NCI-H2196 treated with DMSO at 0.1 percent for 48 hours (cell line): ENCODE measurements at regions not wholly inside any gene's neighbourhood (a gene's known extent, or its start where the extent isn't known, plus 50 kb on each side); places are given as distances from the start of the nearest gene placed in this dataset.
A peak's percentile ranks its signal among the peaks of the same experiment; 100 is the strongest.

Experiments used
- DNase-seq: peaks from one replicate; lab custom pipeline; 2025; ENCODE audit not compliant: unreplicated experiment; lab: John Stamatoyannopoulos, UW

DNA sequence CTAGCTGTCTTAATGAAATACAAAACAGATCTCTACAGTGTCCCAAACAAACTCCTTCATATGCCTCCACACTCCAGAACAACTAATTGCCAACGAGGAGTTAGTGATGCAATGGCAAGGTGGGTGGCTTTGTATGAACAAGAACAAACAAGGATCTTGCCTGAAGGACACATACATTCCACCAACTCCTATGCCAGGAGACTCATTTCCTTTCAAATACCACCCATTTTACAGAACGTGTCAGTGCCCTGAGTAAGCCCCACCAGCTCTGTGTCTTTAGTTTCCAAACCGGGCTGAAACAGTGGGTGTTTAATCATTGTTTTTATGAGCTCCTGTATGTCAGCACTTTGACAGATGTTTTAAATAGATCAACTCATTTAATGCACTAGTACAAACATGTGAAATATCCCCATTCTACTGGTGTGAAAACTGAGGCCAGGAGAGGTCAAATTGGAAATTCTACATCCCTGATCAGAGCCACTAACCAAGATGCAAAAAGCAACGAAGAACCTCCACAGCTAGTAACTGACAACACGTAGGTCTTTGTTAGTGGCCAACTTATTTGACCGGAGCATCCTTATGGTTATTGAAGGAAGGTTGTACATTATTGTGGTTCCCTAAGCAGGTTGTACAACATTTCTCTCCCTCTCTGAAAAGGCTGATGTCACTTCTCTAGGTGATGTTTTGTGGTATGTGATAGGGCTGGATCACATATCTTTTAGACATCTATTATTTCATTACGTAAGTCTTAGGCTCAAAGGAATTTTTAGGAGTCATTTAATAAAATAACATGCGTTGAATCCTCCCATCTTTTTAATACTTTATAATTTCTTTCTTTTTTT, 534.9 kb upstream of the TNP1 start:
- DNase-seq, result no peak

DNA sequence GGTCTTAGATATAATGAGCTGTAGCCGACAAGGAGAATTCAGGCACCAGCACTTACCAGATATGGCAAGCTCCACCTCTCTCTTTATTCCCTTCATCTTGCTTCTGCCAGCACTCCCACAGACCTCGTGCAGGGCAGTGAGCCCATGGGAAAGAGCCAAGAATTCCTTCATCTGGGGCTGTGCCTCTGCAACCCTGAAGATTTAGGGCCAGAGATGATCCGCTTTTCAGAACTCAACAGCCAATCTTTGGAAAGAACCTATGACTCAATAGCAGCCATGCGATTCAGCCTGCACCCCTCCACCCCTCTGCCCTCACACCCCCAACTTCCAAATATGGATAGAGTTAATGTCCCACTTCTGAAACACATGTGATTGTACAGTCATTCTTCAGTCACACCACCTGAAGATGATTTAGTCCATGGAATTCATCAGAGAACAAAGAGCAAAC, 533.7 kb upstream of the TNP1 start:
- no peak for DNase-seq

- no peak for DNase-seq
These were observed 533.2 kb upstream of the TNP1 start for GRCh38 chr2:217392930-217393584.

DNA sequence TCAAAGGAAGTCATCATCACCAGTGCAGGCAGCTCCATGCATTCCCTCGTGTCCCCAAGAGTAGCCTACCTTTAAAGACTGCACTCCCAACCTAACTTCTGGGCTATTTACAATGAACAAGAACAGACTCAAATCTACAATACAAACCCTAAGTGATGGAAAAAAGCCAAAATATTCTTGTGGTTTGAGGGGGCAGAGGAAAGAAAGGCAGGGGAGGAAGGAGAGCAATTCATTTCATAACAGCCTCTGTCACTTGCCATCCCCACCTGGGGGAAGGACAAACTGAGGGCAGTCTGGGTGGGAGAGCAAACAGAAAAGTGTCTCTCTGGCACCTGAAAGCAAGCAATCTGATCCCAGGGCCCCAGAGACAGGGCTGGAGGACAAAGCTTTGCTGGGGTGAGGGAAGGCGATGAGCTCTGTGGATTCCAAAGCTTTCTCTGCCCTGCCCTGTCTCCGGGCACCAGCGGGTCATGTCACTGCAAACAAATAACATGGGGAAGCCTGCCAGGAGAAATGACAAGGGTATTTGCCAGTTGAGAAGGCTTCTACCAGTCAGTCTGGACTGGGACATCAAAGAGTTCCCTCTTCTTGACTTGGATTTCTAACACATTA, 528.0 kb upstream of the TNP1 start:
- DNase-seq, result no peak

DNA sequence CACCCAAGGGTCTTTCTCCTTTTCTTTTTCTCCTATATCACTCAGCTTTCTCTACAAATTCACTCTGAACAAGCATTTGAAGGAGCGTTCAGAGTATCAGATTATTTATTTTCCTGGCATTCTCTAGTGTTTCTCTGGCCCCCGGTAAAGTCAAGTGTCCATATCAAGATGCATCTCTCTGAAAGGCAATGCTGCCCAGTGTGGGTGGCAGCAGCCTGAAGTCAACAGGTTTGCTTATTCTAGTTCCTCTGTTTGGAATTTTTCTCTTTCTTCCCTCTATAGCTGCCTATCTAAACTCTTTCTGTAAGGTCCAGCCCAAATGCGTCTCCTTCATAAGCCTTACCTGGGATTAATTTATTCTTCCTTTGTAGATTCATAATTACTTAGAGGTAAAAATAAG, 526.2 kb upstream of the TNP1 start:
- peak; percentile 25 for DNase-seq

DNA sequence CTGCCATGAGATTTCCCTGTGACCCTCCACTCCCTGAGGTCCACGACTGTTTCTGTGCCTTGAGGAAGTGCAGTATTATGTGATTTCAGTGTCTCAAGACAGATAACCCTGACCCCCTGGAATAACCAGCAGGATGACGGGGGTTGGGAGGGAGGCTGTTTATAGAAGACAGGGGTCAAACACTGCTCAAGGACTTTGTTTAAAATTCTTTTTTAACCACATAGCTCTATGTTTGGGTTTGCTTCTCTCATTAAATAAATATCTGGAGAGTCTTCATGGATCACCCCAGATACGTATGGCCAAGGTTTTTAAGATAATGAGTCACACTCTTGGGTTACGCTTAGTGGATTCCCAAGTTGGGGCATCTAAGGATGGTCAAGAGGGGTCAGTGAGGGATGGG, 523.8 kb upstream of the TNP1 start:
- no peak for DNase-seq

- DNase-seq, result no peak
These were observed 522.9 kb upstream of the TNP1 start for GRCh38 chr2:217382794-217383193.

- DNase-seq, result no peak
These were observed 519.9 kb upstream of the TNP1 start for GRCh38 chr2:217379807-217380206.

- DNase-seq, result no peak
These were observed 512.9 kb upstream of the TNP1 start for GRCh38 chr2:217372794-217373193.

DNA sequence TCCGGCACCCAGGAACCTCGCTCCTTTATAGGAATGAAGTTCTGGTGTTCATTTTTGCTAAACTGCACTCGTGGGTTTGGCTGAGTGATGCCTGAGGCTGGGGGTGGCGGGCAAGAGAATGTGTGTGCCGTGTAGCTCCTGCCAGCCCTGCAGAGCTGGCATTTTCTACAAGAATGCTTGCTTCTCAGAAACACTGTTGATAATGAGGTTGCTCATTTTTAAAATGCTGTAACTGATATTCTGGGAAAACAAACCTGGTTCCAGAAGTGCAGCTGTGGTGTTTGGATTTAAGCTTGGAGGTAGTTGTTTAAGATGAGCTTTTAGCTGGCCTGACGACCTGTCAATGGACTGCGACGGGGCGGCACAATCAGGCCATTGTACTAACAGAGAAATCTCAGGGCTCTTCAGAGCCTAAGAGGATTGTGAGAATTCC, 511.9 kb upstream of the TNP1 start:
- no peak for DNase-seq

DNA sequence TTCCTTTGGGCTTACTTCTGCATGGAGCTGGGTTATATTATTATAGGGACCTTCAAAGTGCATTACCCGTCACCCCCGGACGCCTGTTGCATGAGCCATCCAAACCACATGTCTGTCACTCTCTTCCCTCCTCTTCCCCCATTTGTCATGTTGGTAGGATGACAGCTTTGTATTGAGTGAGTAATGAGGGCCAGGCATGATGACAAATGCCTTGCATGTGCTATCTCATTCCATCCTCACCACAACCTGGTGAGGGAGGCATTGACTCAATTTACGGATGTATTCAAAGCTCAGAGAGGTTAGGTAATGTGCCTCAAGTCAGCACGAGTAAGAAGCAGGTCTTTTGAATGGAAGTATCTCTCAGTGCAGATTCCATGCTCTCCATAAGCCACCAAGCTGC, 510.5 kb upstream of the TNP1 start:
- no peak for DNase-seq

- no peak for DNase-seq
These were observed 507.6 kb upstream of the TNP1 start for GRCh38 chr2:217367464-217367863.

GRCh38 chr2:217366966-217367365, 507.1 kb upstream of the TNP1 start:
- DNase-seq, result no peak

GRCh38 chr2:217366266-217366895, 506.5 kb upstream of the TNP1 start:
- no peak for DNase-seq

GRCh38 chr2:217365656-217366055, 505.8 kb upstream of the TNP1 start:
- DNase-seq, result no peak

DNA sequence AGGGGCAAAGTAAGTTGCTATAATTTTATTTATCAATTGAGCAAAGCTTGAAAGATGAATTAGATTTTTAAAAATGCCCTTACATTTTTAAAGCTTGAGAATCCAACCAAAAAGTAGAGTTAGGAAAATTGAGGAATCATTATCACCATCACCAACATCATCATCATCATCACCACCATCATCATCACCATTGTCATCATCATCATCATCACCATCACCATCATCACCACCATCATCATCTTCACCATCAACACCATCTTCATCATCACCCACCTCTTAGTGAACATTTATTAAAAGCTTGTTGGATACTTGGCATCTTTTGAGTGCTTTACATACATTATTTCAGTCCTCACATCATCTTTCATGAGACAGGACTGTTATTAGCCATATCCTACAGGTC, 504.4 kb upstream of the TNP1 start:
- DNase-seq, result no peak

DNA sequence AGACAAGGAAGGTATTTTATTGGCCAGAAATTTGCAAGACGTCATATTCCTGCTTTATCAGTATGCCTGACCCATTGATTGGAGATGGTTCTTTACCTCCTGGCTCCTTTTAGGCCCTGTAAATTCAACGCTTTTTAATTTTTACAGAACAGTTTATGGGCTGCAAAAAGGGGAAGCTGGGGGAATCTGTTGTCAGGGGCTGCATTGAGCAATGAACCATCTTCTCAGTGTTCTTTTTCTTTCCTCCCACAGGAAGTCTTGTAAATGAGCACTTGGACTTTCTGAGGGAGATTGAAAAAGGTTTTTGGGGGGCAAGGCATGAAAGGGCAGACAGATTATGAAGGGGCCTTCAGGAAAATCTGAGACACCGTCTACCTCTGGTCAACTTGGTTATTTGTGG, 503.6 kb upstream of the TNP1 start:
- DNase-seq, result no peak

GRCh38 chr2:217362710-217363109, 502.8 kb upstream of the TNP1 start:
- DNase-seq, result no peak

DNA sequence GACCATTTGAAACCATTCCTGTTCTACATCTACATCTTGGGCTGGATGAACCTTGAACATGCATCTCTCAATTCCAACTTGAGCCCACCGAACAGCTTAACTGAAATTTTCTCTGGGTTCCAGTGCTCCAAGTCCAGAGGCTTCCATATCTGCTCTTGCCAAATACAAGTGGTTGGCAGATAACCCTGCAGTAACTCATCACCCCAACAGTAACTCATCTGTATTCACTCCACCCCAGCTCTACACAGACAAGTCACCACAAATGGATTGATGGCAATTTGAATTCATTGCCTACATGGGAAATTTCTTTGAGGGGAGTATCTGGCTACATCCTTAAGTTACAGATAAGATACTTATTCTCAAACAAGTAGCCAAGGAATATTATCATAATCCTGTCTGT, 502.4 kb upstream of the TNP1 start:
- DNase-seq, result no peak

DNA sequence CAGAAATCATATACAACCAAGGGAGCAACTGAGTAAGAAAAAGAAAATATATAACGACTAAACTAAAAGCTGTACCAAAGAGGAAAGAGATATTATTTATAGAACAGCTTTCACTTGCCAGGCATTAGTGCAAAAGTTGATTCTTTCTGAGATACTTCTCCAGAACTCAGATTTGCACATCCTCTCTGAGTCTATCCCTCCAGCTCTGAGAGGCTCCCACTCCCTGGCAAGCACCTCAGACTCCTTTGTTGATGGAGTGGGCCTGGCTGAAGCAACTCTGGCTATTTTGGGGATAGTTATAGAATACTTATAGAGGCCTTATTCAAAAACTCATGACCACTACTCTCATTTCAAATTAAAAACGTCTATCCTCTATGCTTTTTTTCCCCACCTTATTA, 501.6 kb upstream of the TNP1 start:
- no peak for DNase-seq

- no peak for DNase-seq
These were observed 501.1 kb upstream of the TNP1 start for GRCh38 chr2:217360781-217361482.
